ACHN (cell line): ENCODE measurements at regions not wholly inside any gene's neighbourhood (a gene's known extent, or its start where the extent isn't known, plus 50 kb on each side); places are given as distances from the start of the nearest gene placed in this dataset.

Experiments used
- DNase-seq: peaks from one replicate; pipeline ENCODE4 v3.0.0-alpha.2; 2015
- in situ Hi-C: cut with HindIII; loops from 2 replicates; pipeline ENCODE4 v1.10.0; 2017; ENCODE audit warnings: low sequenced_read_pairs, low pct_ligation_motif_present, low pct_unique_long_range_greater_than_20kb

GRCh38 chr17:12492450-12492849 is 173.2 kb upstream of the MYOCD start:
- in situ Hi-C loops: no loop called here
- no peak for DNase-seq

- DNase-seq: no peak
- in situ Hi-C loops: no loop called here
These were observed 159.8 kb upstream of the MYOCD start for GRCh38 chr17:12505866-12506265.

- in situ Hi-C loops: no loop called here
- DNase-seq: no peak
These were observed 158.6 kb upstream of the MYOCD start for GRCh38 chr17:12507026-12507595.

GRCh38 chr17:12509801-12510200 is 155.9 kb upstream of the MYOCD start:
- in situ Hi-C loops: no loop called here

GRCh38 chr17:12510535-12510934 is 155.2 kb upstream of the MYOCD start:
- no peak for DNase-seq
- in situ Hi-C loops: no loop called here

More at GRCh38 chr17:12509801-12510200, 155.9 kb upstream of the MYOCD start:
- no peak for DNase-seq

- DNase-seq: no peak
These were observed 152.9 kb upstream of the MYOCD start for GRCh38 chr17:12512694-12513355.

GRCh38 chr17:12514596-12514995 is 151.1 kb upstream of the MYOCD start:
- DNase-seq: no peak
- in situ Hi-C loops: no loop called here

More at GRCh38 chr17:12512694-12513355, 152.9 kb upstream of the MYOCD start:
- in situ Hi-C loops: no loop called here

GRCh38 chr17:12519956-12520594 is 145.6 kb upstream of the MYOCD start:
- no peak for DNase-seq
- in situ Hi-C loops: no loop called here

- in situ Hi-C loops: no loop called here
- no peak for DNase-seq
These were observed 144.3 kb upstream of the MYOCD start for GRCh38 chr17:12521416-12521815.

- no peak for DNase-seq
- in situ Hi-C loops: no loop called here
These were observed 143.4 kb upstream of the MYOCD start for GRCh38 chr17:12522336-12522735.

- in situ Hi-C loops: no loop called here
- DNase-seq: no peak
These were observed 142.9 kb upstream of the MYOCD start for GRCh38 chr17:12522743-12523183.

- DNase-seq: no peak
- in situ Hi-C loops: no loop called here
These were observed 142.4 kb upstream of the MYOCD start for GRCh38 chr17:12523244-12523643.

- DNase-seq: no peak
- in situ Hi-C loops: no loop called here
These were observed 137.7 kb upstream of the MYOCD start for GRCh38 chr17:12528036-12528435.

- no peak for DNase-seq
- in situ Hi-C loops: no loop called here
These were observed 135.5 kb upstream of the MYOCD start for GRCh38 chr17:12530161-12530560.

GRCh38 chr17:12536021-12536420 is 129.7 kb upstream of the MYOCD start:
- no peak for DNase-seq
- in situ Hi-C loops: no loop called here

GRCh38 chr17:12536472-12536871 is 129.2 kb upstream of the MYOCD start:
- in situ Hi-C loops: no loop called here
- no peak for DNase-seq

GRCh38 chr17:12537436-12537835 is 128.3 kb upstream of the MYOCD start:
- in situ Hi-C loops: no loop called here
- DNase-seq: no peak

- no peak for DNase-seq
- in situ Hi-C loops: no loop called here
These were observed 127.7 kb upstream of the MYOCD start for GRCh38 chr17:12538003-12538402.

GRCh38 chr17:12545877-12546513 is 119.7 kb upstream of the MYOCD start:
- DNase-seq: peak; percentile 63
- in situ Hi-C loops: no loop called here
